K562 (cell line): ENCODE measurements at regions not wholly inside any gene's neighbourhood (a gene's known extent, or its start where the extent isn't known, plus 50 kb on each side); places are given as distances from the start of the nearest gene placed in this dataset.

Source experiments
- CBX5 ChIP-seq: IDR thresholded peaks from 2 replicates; pipeline ENCODE4 v1.6.1; 2014; ENCODE audit warnings: low read depth, borderline replicate concordance
- COPS2 ChIP-seq: fragments of 450-650 bp; conservative IDR thresholded peaks from 2 replicates; pipeline ENCODE4 v1.6.1; 2016; ENCODE audit warnings: mild to moderate bottlenecking, moderate library complexity
- GATAD2A ChIP-seq: fragments of 450-650 bp; IDR thresholded peaks from 2 replicates; pipeline ENCODE4 v1.6.1; 2017
- PCBP2 ChIP-seq: fragments of 200-400 bp; formaldehyde crosslinking; IDR thresholded peaks from 2 replicates; pipeline ENCODE4 v1.6.1; 2018; ENCODE audit warnings: low read length, low read depth, mild to moderate bottlenecking, moderate library complexity; ENCODE audit not compliant: poor library complexity, severe bottlenecking
- ZBTB2 ChIP-seq: fragments of 450-650 bp; IDR thresholded peaks from 2 replicates; pipeline ENCODE4 v1.6.1; 2016; ENCODE audit warnings: antibody characterized with exemption
- ZNF24 ChIP-seq: fragments of 450-650 bp; IDR thresholded peaks from 2 replicates; pipeline ENCODE4 v1.6.1; 2016

GRCh38 chr21:16294128-16294527 is 564.3 kb downstream of the USP25 start:
- no peak for TF ChIP-seq COPS2
- TF ChIP-seq PCBP2, result no peak
- TF ChIP-seq CBX5, result no peak
- no peak for TF ChIP-seq GATAD2A
- TF ChIP-seq ZBTB2, result no peak
- TF ChIP-seq ZNF24, result no peak
